GM23338 (cell line): ENCODE measurements at regions not wholly inside any gene's neighbourhood (a gene's known extent, or its start where the extent isn't known, plus 50 kb on each side); places are given as distances from the start of the nearest gene placed in this dataset.

Source experiments
- CREB1 ChIP-seq: fragments of 250-450 bp; sonication (Bioruptor Pico); IDR thresholded peaks from 2 replicates; pipeline ENCODE4 v1.5.0; 2020; ENCODE audit warnings: low read depth, mild to moderate bottlenecking, moderate library complexity
- EZH2 ChIP-seq: fragments of 200-600 bp; sonication (generic); IDR thresholded peaks from one replicate; pipeline ENCODE4 v1.8.0; 2017; ENCODE audit warnings: antibody characterized with exemption, mild to moderate bottlenecking, low read depth; ENCODE audit not compliant: unreplicated experiment
- JUNB ChIP-seq: IDR thresholded peaks from one replicate; pipeline ENCODE4 v1.6.1; 2016; ENCODE audit warnings: antibody characterized with exemption; ENCODE audit not compliant: unreplicated experiment
- NANOG ChIP-seq: IDR thresholded peaks from 2 replicates; pipeline ENCODE4 v1.6.1; 2016; ENCODE audit warnings: antibody characterized with exemption, borderline replicate concordance
- POLR2AphosphoS5 ChIP-seq: IDR thresholded peaks from 2 replicates; pipeline ENCODE4 v1.6.1; 2016; ENCODE audit warnings: antibody characterized with exemption, low read depth
- REST ChIP-seq: IDR thresholded peaks from one replicate; pipeline ENCODE4 v1.6.1; 2018; ENCODE audit warnings: antibody characterized with exemption; ENCODE audit not compliant: unreplicated experiment
- STAT1 ChIP-seq: IDR thresholded peaks from one replicate; pipeline ENCODE4 v1.6.1; 2016; ENCODE audit warnings: antibody characterized with exemption; ENCODE audit not compliant: unreplicated experiment
- ZNF114 ChIP-seq: fragments of 250-450 bp; sonication (Bioruptor Pico); IDR thresholded peaks from 2 replicates; pipeline ENCODE4 v1.5.0; 2020; ENCODE audit warnings: mild to moderate bottlenecking, moderate library complexity
- ZNF462 ChIP-seq: fragments of 250-450 bp; sonication (Bioruptor Pico); IDR thresholded peaks from 2 replicates; pipeline ENCODE4 v1.5.0; 2020; ENCODE audit warnings: mild to moderate bottlenecking, moderate library complexity

GRCh38 chr11:38014405-38014804 is 1416.4 kb upstream of the RAG2 start (continued):
- TF ChIP-seq ZNF462: no peak
- TF ChIP-seq REST: no peak
- no peak for TF ChIP-seq ZNF114 (CRISPR knock-in tag)
- TF ChIP-seq POLR2AphosphoS5: no peak
- no peak for TF ChIP-seq EZH2
- TF ChIP-seq JUNB: no peak
- no peak for TF ChIP-seq NANOG
- TF ChIP-seq STAT1: no peak
- TF ChIP-seq CREB1: no peak
